GM21723 (cell line): ENCODE measurements at regions not wholly inside any gene's neighbourhood (a gene's known extent, or its start where the extent isn't known, plus 50 kb on each side); places are given as distances from the start of the nearest gene placed in this dataset.
"Not testable (repeated sequence)": the region's sequence is repeated elsewhere in the genome, so short reads cannot be mapped to it uniquely, and the experiment has no call there.

ENCODE experiments used
- ATAC-seq: cut with Tn5 transposase; IDR thresholded peaks from one replicate; pipeline ENCODE4 v1.9.1; 2021; ENCODE audit warnings: mild to moderate bottlenecking, moderate library complexity; ENCODE audit not compliant: unreplicated experiment

DNA sequence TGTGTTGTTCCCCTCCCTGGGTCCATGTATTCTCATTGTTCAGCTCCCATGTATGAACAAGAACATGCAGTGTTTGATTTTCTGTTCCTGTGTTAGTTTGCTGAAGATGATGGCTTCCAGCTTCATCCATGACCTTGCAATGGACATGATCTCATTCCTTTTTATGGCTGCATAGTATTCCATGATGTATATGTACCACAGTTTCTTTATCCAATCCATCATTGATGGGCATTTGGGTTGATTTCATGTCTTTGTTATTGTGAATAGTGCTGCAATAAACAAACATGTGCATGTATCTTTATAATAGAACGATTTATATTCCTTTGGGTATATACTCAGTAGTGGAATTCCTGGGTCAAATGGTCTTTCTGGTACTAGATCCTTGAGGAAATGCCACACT lies 65.1 kb upstream of the SLC13A1 start:
- not testable (repeated sequence) for ATAC-seq

- no peak for ATAC-seq
These were observed 60.7 kb upstream of the SLC13A1 start for GRCh38 chr7:123260428-123260960.

DNA sequence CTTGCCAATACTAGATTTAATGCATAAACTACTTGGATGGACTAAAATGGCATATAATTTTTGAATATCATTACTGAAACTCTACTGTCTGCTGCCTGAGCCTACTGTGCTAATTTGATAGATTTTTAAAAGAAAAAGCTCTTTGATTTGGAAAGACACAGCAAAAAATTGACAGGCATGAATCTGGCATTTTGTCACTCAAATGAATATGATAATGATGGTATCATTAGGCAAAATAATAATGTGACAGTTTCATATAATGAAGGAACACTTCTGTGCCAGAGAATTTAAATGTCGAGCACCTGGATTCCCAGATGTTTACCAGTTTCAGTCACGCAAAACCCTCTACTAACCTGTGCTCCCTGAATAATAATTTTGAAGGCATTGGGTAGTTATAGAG lies 60.0 kb upstream of the SLC13A1 start:
- no peak for ATAC-seq
